NCI-H1694 treated with DMSO at 0.1 percent for 48 hours (cell line): ENCODE measurements at regions not wholly inside any gene's neighbourhood (a gene's known extent, or its start where the extent isn't known, plus 50 kb on each side); places are given as distances from the start of the nearest gene placed in this dataset.
"Not testable (repeated sequence)": the region's sequence is repeated elsewhere in the genome, so short reads cannot be mapped to it uniquely, and the experiment has no call there.

Experiments
- DNase-seq: peaks from one replicate; lab custom pipeline; 2025; lab: John Stamatoyannopoulos, UW

- DNase-seq: no peak
Measured at GRCh38 chr14:44785096-44785495, 176.7 kb downstream of the KLHL28 start.

- DNase-seq: no peak
Measured at GRCh38 chr14:44783901-44784300, 177.8 kb downstream of the KLHL28 start.

DNA sequence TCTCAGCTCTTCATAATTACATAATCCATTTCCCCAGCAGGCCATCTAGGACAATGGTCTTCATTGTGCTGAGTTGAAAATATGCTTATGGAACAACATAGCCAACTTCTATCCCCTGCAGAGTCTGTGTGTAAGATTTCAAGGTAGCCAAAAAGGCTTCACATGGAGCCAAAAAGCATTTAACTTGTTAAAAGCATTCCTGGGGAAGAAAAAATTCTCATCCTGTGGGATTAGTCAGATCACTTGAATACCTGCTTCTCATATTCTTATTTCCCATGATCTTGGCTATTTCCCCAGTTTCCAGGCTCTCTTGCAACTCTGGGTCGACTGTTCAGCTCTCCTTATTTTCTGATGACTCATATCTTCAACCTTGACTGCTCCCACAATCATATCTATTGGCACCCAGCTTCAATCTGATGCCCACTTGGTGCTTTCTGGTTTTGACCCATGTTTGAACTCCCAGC lies 178.9 kb downstream of the KLHL28 start:
- no peak for DNase-seq

DNA sequence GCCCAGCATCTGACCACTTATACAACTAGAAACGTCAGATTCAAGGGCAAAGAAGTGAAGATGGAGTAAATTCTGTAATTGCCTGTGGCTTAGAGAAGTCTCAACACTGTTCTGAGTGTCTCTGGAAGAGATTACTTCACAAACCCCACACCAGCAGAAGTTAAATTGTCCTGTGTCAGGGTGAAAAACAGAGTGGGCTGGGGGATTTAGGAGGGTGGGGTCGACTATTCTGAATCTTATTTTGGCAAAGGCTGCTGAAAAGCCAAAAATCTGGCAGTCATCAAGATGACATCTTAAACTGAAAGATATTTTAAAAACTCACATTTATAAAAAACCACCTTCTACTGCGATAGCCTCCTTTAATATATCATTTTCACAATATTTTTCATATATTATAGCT lies 180.8 kb downstream of the KLHL28 start:
- DNase-seq: no peak

GRCh38 chr14:44778604-44779003 lies 183.1 kb downstream of the KLHL28 start:
- no peak for DNase-seq

GRCh38 chr14:44777584-44777983 lies 184.2 kb downstream of the KLHL28 start:
- no peak for DNase-seq

DNA sequence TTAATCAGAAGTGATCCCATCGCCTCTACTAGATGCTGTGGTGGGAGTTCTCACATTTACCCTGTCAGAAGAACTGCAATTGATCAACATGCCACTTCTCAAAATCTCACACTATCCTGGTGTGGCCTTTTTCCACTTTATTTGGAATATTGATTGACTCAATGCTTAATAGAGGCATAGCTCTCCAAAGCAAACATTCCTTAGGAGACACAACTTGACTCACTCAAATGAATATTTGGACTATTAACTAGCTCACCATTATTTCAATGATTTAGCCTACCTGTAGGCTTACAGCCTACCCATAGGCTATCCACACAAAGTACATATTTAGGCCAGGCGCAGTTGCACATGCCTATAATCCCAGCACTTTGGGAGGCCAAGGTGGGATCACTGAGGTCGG lies 186.5 kb downstream of the KLHL28 start:
- DNase-seq: no peak

DNA sequence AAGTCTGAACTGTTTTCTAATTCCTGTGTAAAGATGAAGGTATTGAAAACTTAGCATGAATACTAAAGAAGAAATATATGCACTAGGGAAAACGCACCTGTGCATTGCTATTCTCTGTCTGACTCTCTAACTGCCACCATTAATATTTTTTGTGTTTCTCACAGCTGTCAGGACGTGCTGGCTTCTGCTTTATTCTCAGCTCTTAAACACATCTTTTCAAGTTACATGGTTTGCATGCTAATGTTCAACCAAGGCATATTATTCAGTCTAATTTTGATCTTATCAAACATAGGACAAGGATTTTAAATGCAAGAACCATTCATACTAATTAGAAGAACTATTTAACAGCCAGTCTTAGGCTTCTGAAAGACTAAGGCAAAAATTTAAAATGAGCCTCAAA lies 187.4 kb downstream of the KLHL28 start:
- DNase-seq: no peak

- DNase-seq: no peak
Measured at GRCh38 chr14:44771496-44771895, 190.3 kb downstream of the KLHL28 start.

GRCh38 chr14:44770201-44770600 lies 191.5 kb downstream of the KLHL28 start:
- no peak for DNase-seq

DNA sequence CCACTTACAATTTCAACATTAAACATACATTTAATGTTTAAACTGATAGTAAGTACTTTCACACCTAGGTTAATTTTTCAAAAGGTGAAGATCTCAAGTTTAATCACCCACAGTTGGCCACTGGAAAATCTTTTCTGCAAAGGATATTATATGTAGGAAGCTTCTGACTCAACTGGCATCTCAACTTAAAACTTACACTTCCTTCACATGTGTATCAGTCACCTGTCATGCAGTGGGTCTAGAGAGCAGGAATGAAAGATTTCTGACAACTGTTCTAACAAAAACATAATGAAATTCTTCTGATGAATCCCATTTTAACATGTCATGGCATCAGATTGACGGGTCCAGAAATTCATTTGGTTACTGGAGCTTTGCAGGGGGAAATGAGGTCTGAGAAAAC lies 192.8 kb downstream of the KLHL28 start:
- DNase-seq: no peak

DNA sequence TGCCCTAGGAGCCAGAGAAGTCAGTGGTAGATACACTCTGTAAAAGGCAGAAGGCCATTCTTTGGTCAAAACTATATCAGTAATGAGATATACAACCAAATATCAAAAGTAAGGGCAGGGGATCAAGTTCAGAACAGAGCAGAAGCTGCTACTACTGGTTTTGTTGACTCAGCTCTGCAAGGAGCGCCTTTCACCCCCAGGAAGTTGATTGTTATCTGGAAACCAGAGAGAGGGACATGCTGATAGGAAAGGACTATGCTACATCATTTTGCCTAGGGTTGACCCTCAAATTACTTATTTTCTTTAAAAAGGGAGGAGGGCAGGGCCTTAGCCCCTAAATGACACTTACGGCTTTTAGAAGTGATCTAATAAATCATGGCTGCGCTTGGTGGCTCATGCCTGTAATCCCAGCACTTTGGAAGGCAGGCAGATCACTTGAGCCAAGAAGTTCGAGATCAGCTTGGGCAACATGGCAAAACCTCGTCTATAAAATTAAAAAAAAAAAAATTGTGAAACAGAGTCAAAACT lies 194.0 kb downstream of the KLHL28 start:
- DNase-seq: no peak

- DNase-seq: no peak
Measured at GRCh38 chr14:44766285-44766684, 195.5 kb downstream of the KLHL28 start.

DNA sequence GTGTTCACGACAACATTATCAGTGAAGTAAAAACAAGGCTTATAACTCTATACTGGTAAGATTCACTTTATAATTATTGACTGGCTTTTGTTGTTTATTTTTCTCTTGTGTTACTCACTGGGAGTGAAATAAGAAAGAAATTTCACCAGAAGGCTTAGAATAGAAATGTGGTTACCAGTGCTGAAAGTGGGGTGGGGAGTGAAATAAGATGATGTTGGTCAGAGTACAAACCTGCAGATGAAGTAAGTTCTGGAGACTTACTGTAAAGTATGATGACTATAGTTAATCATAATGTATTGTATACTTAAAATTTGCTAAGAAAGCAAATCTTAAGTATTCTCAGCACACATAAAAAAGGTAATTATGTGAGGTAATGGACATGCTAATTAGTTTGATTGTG lies 198.4 kb downstream of the KLHL28 start:
- DNase-seq: no peak

DNA sequence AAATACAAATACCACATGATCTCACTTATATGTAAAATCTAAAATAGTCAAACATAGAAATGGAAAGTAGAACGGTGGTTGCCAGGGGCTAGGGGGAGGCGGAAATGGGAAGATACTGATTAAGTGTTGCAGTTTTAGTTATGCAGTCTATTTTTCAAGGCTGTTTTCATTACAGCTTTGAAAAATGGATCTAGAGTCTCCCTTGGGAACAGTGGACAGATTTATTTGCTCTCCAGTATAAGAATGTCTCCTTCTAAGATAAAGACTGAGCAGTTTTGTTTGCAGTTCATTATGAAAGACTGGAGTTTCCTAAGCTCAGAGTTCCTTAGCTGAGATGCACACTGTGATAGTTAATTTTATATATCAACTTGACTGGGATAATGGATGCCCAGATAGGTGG lies 202.5 kb downstream of the KLHL28 start:
- DNase-seq: no peak

GRCh38 chr14:44756554-44756953 lies 205.2 kb downstream of the KLHL28 start:
- DNase-seq: no peak

GRCh38 chr14:44745371-44745770 lies 216.4 kb downstream of the KLHL28 start:
- no peak for DNase-seq

DNA sequence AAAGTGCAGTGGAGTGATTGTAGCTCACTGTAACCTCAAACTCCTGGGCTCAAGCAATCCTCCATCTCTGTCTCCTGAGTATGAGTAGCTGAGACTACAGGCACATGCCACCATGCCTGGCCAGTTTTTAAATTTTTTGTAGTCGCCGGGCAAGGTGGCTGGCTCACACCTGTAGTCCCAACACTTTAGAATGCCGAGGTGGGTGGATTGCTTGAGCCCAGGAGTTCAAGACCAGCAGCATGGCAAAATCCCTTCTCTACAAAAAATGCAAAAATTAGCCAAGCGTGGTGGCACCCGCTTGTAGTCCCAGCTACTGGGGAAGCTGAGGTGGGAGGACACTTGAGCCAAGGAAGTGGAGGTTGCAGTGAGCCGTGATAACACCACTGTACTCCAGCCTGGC lies 219.5 kb downstream of the KLHL28 start:
- DNase-seq: no peak

- DNase-seq: no peak
Measured at GRCh38 chr14:44741431-44741830, 220.3 kb downstream of the KLHL28 start.

DNA sequence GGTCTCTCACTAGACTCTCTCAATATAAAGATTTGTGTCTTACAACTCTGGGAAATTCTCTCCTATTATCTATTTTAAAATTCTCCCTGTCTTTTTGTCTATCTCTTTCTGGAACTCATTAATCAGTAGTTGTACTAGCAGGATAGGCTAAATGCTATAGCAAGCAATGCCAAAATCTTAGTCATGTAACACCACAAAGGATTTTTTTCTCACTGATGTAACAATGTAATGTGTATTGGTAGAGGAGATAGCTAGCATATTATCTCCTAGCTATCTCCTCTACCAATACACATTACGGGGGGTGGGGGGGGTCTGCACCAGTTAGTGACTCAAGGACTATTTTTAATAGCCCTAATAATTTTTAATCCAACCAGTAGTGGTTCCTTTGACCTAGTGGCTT lies 225.4 kb downstream of the KLHL28 start:
- no peak for DNase-seq

DNA sequence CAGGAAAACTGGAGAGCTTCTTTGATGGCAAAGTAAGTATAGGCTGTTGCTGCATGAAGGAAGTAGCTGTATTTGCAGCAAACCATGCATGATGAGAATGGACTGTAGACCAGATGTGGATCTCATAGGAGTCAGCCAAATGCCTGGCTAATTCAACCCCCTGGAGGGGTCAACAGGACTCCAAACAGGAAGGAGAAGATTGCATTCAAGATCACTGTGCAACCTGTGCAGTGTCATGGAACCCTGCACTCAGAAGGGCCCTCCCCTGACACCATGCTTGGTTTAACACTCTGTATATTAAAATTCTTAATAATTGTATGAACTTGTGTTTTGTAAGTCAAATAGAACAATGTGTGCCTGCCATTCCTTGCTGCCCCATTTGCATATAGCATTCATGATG lies 225.1 kb upstream of the FSCB start:
- DNase-seq: no peak

GRCh38 chr14:44730860-44731259 lies 223.8 kb upstream of the FSCB start:
- DNase-seq: no peak

GRCh38 chr14:44721395-44721794 lies 214.3 kb upstream of the FSCB start:
- not testable (repeated sequence) for DNase-seq

- no peak for DNase-seq
Measured at GRCh38 chr14:44720707-44721106, 213.6 kb upstream of the FSCB start.
